HG02970 (cell line): ENCODE measurements at regions not wholly inside any gene's neighbourhood (a gene's known extent, or its start where the extent isn't known, plus 50 kb on each side); places are given as distances from the start of the nearest gene placed in this dataset.
"Not testable (repeated sequence)": the region's sequence is repeated elsewhere in the genome, so short reads cannot be mapped to it uniquely, and the experiment has no call there.

Experiments used
- ATAC-seq: cut with Tn5 transposase; IDR thresholded peaks from one replicate; pipeline ENCODE4 v1.9.1; 2021; ENCODE audit warnings: mild to moderate bottlenecking, moderate library complexity, moderate number of reproducible peaks; ENCODE audit not compliant: unreplicated experiment, low FRiP score

GRCh38 chrX:54615109-54615508 is 85.1 kb downstream of the GNL3L start:
- no peak for ATAC-seq

- no peak for ATAC-seq
Observed at GRCh38 chrX:54633641-54634040, 103.6 kb downstream of the GNL3L start.

GRCh38 chrX:54639018-54639345 is 109.0 kb downstream of the GNL3L start:
- ATAC-seq: no peak

- peak; percentile 92 for ATAC-seq
Observed at GRCh38 chrX:54639346-54640102, 109.5 kb downstream of the GNL3L start.

GRCh38 chrX:54640103-54640690 is 110.2 kb downstream of the GNL3L start:
- ATAC-seq: no peak

- no peak for ATAC-seq
Observed at GRCh38 chrX:54640736-54641135, 110.7 kb downstream of the GNL3L start.

GRCh38 chrX:54641530-54641929 is 111.5 kb downstream of the GNL3L start:
- ATAC-seq: no peak

GRCh38 chrX:54647607-54648006 is 117.6 kb downstream of the GNL3L start:
- not testable (repeated sequence) for ATAC-seq

- ATAC-seq: no peak
Observed at GRCh38 chrX:54659547-54659946, 129.5 kb downstream of the GNL3L start.

GRCh38 chrX:54675762-54676161 is 122.3 kb downstream of the ITIH6 start:
- ATAC-seq: no peak

GRCh38 chrX:54695231-54695630 is 102.8 kb downstream of the ITIH6 start:
- no peak for ATAC-seq

GRCh38 chrX:54695816-54696487 is 102.1 kb downstream of the ITIH6 start:
- peak; percentile 91 for ATAC-seq
